G401 (cell line): ENCODE measurements at regions not wholly inside any gene's neighbourhood (a gene's known extent, or its start where the extent isn't known, plus 50 kb on each side); places are given as distances from the start of the nearest gene placed in this dataset.

Source experiments
- DNase-seq: peaks from one replicate; pipeline ENCODE4 v3.0.0-alpha.2; 2015; ENCODE audit warnings: low spot score
- in situ Hi-C: cut with HindIII; loops from 2 replicates; pipeline ENCODE4 v1.10.0; 2016; ENCODE audit warnings: low sequenced_read_pairs, mixed read lengths

GRCh38 chr4:44931720-44932119 is 205.4 kb upstream of the GNPDA2 start:
- in situ Hi-C loops, result no loop called here
- DNase-seq, result no peak

- in situ Hi-C loops, result no loop called here
- DNase-seq, result no peak
These were observed 202.4 kb upstream of the GNPDA2 start for GRCh38 chr4:44928785-44929184.

GRCh38 chr4:44927399-44928380 is 201.3 kb upstream of the GNPDA2 start:
- DNase-seq, result peak; percentile 85

GRCh38 chr4:44916411-44916810 is 190.1 kb upstream of the GNPDA2 start:
- DNase-seq, result peak; percentile 4

More at GRCh38 chr4:44927399-44928380, 201.3 kb upstream of the GNPDA2 start:
- in situ Hi-C loops, result no loop called here

GRCh38 chr4:44914748-44915147 is 188.4 kb upstream of the GNPDA2 start:
- no peak for DNase-seq
- in situ Hi-C loops, result no loop called here

More at GRCh38 chr4:44916411-44916810, 190.1 kb upstream of the GNPDA2 start:
- in situ Hi-C loops, result no loop called here

- DNase-seq, result no peak
- in situ Hi-C loops, result no loop called here
These were observed 187.9 kb upstream of the GNPDA2 start for GRCh38 chr4:44914223-44914622.

- in situ Hi-C loops, result no loop called here
These were observed 186.6 kb upstream of the GNPDA2 start for GRCh38 chr4:44912980-44913379.

GRCh38 chr4:44908565-44908964 is 182.2 kb upstream of the GNPDA2 start:
- no peak for DNase-seq
- in situ Hi-C loops, result no loop called here

More at GRCh38 chr4:44912980-44913379, 186.6 kb upstream of the GNPDA2 start:
- peak; percentile 6 for DNase-seq

- no peak for DNase-seq
- in situ Hi-C loops, result no loop called here
These were observed 145.9 kb upstream of the GNPDA2 start for GRCh38 chr4:44872246-44872645.

- in situ Hi-C loops, result no loop called here
These were observed 144.8 kb upstream of the GNPDA2 start for GRCh38 chr4:44871133-44871532.

GRCh38 chr4:44869985-44870384 is 143.6 kb upstream of the GNPDA2 start:
- DNase-seq, result no peak
- in situ Hi-C loops, result no loop called here

More at GRCh38 chr4:44871133-44871532, 144.8 kb upstream of the GNPDA2 start:
- DNase-seq, result no peak

GRCh38 chr4:44869222-44869882 is 143.0 kb upstream of the GNPDA2 start:
- DNase-seq, result peak; percentile 3
- in situ Hi-C loops, result no loop called here

GRCh38 chr4:44861756-44862155 is 135.4 kb upstream of the GNPDA2 start:
- DNase-seq, result no peak
- in situ Hi-C loops, result no loop called here

GRCh38 chr4:44859477-44859876 is 133.1 kb upstream of the GNPDA2 start:
- in situ Hi-C loops, result no loop called here

GRCh38 chr4:44848466-44848865 is 122.1 kb upstream of the GNPDA2 start:
- in situ Hi-C loops, result no loop called here
- no peak for DNase-seq

More at GRCh38 chr4:44859477-44859876, 133.1 kb upstream of the GNPDA2 start:
- DNase-seq, result no peak

- in situ Hi-C loops, result no loop called here
- no peak for DNase-seq
These were observed 119.6 kb upstream of the GNPDA2 start for GRCh38 chr4:44845993-44846392.

GRCh38 chr4:44845309-44845708 is 119.0 kb upstream of the GNPDA2 start:
- DNase-seq, result no peak
- in situ Hi-C loops, result no loop called here

GRCh38 chr4:44842531-44842930 is 116.2 kb upstream of the GNPDA2 start:
- DNase-seq, result no peak
- in situ Hi-C loops, result no loop called here

- no peak for DNase-seq
- in situ Hi-C loops, result no loop called here
These were observed 91.6 kb upstream of the GNPDA2 start for GRCh38 chr4:44817930-44818329.

GRCh38 chr4:44806071-44806470 is 79.7 kb upstream of the GNPDA2 start:
- in situ Hi-C loops, result no loop called here
- DNase-seq, result no peak
